H9 (cell line): ENCODE measurements at regions not wholly inside any gene's neighbourhood (a gene's known extent, or its start where the extent isn't known, plus 50 kb on each side); places are given as distances from the start of the nearest gene placed in this dataset.

Source experiments
- DNase-seq: peaks from one replicate; pipeline ENCODE4 v3.0.0-alpha.2; 2017
- H2AFZ ChIP-seq: one replicate; pipeline ENCODE4 v1.6.1; 2013; ENCODE audit warnings: mild to moderate bottlenecking, low read length, control low read depth, moderate library complexity
- H2AK5ac ChIP-seq: 2 replicates; pipeline ENCODE4 v1.6.1; 2013; ENCODE audit warnings: low read length, control low read depth, mixed read lengths; ENCODE audit not compliant: insufficient read length
- H2BK120ac ChIP-seq: one replicate; pipeline ENCODE4 v1.6.1; 2013; ENCODE audit warnings: low read depth, mild to moderate bottlenecking, low read length, control low read depth, inconsistent platforms; ENCODE audit not compliant: poor library complexity, severe bottlenecking
- H2BK12ac ChIP-seq: 2 replicates; pipeline ENCODE4 v1.6.1; 2013; ENCODE audit warnings: low read length, control low read depth, mixed read lengths, low read depth; ENCODE audit not compliant: insufficient read length
- H2BK15ac ChIP-seq: 2 replicates; pipeline ENCODE4 v1.6.1; 2013; ENCODE audit warnings: low read depth, low read length, control low read depth
- H2BK20ac ChIP-seq: one replicate; pipeline ENCODE4 v1.6.1; 2013; ENCODE audit warnings: low read depth, mild to moderate bottlenecking, low read length, control low read depth, inconsistent platforms; ENCODE audit not compliant: poor library complexity, severe bottlenecking
- H2BK5ac ChIP-seq: 2 replicates; pipeline ENCODE4 v1.6.1; 2013; ENCODE audit warnings: low read length, control low read depth, mixed read lengths; ENCODE audit not compliant: insufficient read length
- H3K14ac ChIP-seq: 2 replicates; pipeline ENCODE4 v1.6.1; 2013; ENCODE audit warnings: low read length, control low read depth; ENCODE audit not compliant: insufficient read depth
- H3K18ac ChIP-seq: 2 replicates; pipeline ENCODE4 v1.6.1; 2013; ENCODE audit warnings: low read depth, mild to moderate bottlenecking, mixed read lengths, low read length, control low read depth; ENCODE audit not compliant: insufficient read length
- H3K23ac ChIP-seq: 2 replicates; pipeline ENCODE4 v1.6.1; 2013; ENCODE audit warnings: low read length, control low read depth, mixed read lengths, low read depth; ENCODE audit not compliant: insufficient read length
- H3K23me2 ChIP-seq: 2 replicates; pipeline ENCODE4 v1.6.1; 2013; ENCODE audit warnings: low read depth, mild to moderate bottlenecking, mixed read lengths, low read length, control low read depth; ENCODE audit not compliant: insufficient read length, poor library complexity, severe bottlenecking
- H3K27ac ChIP-seq: 2 replicates; pipeline ENCODE4 v1.5.1; 2013; ENCODE audit warnings: low read length, control low read depth, mixed read lengths, low read depth; ENCODE audit not compliant: insufficient read length
- H3K27me3 ChIP-seq: 2 replicates; pipeline ENCODE4 v1.6.1; 2013; ENCODE audit warnings: low read length, control low read depth, inconsistent platforms; ENCODE audit not compliant: insufficient read depth
- H3K4ac ChIP-seq: 2 replicates; pipeline ENCODE4 v1.6.1; 2013; ENCODE audit warnings: low read depth, mild to moderate bottlenecking, control low read depth, inconsistent platforms, low read length, moderate library complexity
- H3K4me1 ChIP-seq: 2 replicates; pipeline ENCODE4 v1.6.1; 2013; ENCODE audit warnings: low read length, control low read depth, inconsistent platforms; ENCODE audit not compliant: insufficient read depth
- H3K4me2 ChIP-seq: 2 replicates; pipeline ENCODE4 v1.6.1; 2013; ENCODE audit warnings: low read length, control low read depth, mixed read lengths; ENCODE audit not compliant: insufficient read length, insufficient read depth
- H3K56ac ChIP-seq: 2 replicates; pipeline ENCODE4 v1.6.1; 2013; ENCODE audit warnings: low read depth, mild to moderate bottlenecking, mixed read lengths, low read length, control low read depth; ENCODE audit not compliant: insufficient read length
- H3K79me1 ChIP-seq: 2 replicates; pipeline ENCODE4 v1.6.1; 2013; ENCODE audit warnings: low read depth, mild to moderate bottlenecking, moderate library complexity, low read length, control low read depth, inconsistent platforms; ENCODE audit not compliant: insufficient read depth, poor library complexity, severe bottlenecking
- H3K79me2 ChIP-seq: 2 replicates; pipeline ENCODE4 v1.6.1; 2013; ENCODE audit warnings: low read length, control low read depth, inconsistent platforms; ENCODE audit not compliant: insufficient read depth
- H3K9ac ChIP-seq: 2 replicates; pipeline ENCODE4 v1.6.1; 2013; ENCODE audit warnings: low read length, control low read depth, mixed read lengths; ENCODE audit not compliant: insufficient read length; ENCODE audit errors: extremely low read depth
- H3K9me3 ChIP-seq: one replicate; pipeline ENCODE4 v1.6.1; 2013; ENCODE audit warnings: low read depth, low read length, inconsistent platforms; ENCODE audit not compliant: control insufficient read depth
- H3T11ph ChIP-seq: one replicate; pipeline ENCODE4 v1.6.1; 2013; ENCODE audit warnings: mild to moderate bottlenecking, low read length, control low read depth, inconsistent platforms
- H4K20me1 ChIP-seq: one replicate; pipeline ENCODE4 v1.6.1; 2013; ENCODE audit not compliant: control insufficient read depth, insufficient read length, insufficient read depth
- H4K5ac ChIP-seq: 2 replicates; pipeline ENCODE4 v1.6.1; 2013; ENCODE audit warnings: low read depth, mild to moderate bottlenecking, mixed read lengths, low read length, control low read depth; ENCODE audit not compliant: insufficient read length
- H4K8ac ChIP-seq: replicated peaks from 2 replicates; pipeline ENCODE4 v1.6.1; 2013; ENCODE audit warnings: low read length, control low read depth, mixed read lengths, low read depth; ENCODE audit not compliant: insufficient read length
- H4K91ac ChIP-seq: 2 replicates; pipeline ENCODE4 v1.6.1; 2013; ENCODE audit warnings: low read depth, mild to moderate bottlenecking, moderate library complexity, mixed read lengths, low read length, control low read depth; ENCODE audit not compliant: insufficient read length
- H3K27ac Mint-ChIP-seq, 3 experiments: 2 replicates in 2 of 3; 3 replicates in 1 of 3; pipeline ENCODE4 v1.8.0; 2020 to 2021; ENCODE audit warnings: mixed read lengths in 3 of 3, mild to moderate bottlenecking in 1 of 3, moderate library complexity in 1 of 3
- H3K27me3 Mint-ChIP-seq: 2 replicates; pipeline ENCODE4 v1.8.0; 2021; ENCODE audit warnings: low read depth, mild to moderate bottlenecking, moderate library complexity, mixed read lengths
- H3K36me3 Mint-ChIP-seq, 3 experiments: 2 replicates in 2 of 3; 3 replicates in 1 of 3; pipeline ENCODE4 v1.8.0; 2020 to 2021; ENCODE audit warnings: low read depth in 3 of 3, mixed read lengths in 3 of 3; ENCODE audit not compliant: insufficient read depth in 1 of 3
- H3K4me1 Mint-ChIP-seq, 2 experiments: 2 replicates each; pipeline ENCODE4 v1.8.0; 2020; ENCODE audit warnings: mixed read lengths in 2 of 2
- H3K4me3 Mint-ChIP-seq, 2 experiments: 2 replicates in 1 of 2; 3 replicates in 1 of 2; pipeline ENCODE4 v1.8.0; 2020 to 2021; ENCODE audit warnings: mild to moderate bottlenecking in 2 of 2, mixed read lengths in 2 of 2, moderate library complexity in 1 of 2
- H3K9me3 Mint-ChIP-seq, 2 experiments: 2 replicates in 1 of 2; 3 replicates in 1 of 2; pipeline ENCODE4 v1.8.0; 2020; ENCODE audit warnings: mild to moderate bottlenecking in 2 of 2, mixed read lengths in 2 of 2, moderate library complexity in 1 of 2
- CTCF ChIP-seq: fragments of 200-600 bp; sonication (generic); conservative IDR thresholded peaks from 3 replicates; pipeline ENCODE4 v1.8.0; 2021; ENCODE audit warnings: antibody characterized with exemption, mild to moderate bottlenecking
- WGBS: extraction: QIAGEN DNeasy Blood & Tissue Kit; methylation state at CpG from one replicate; pipeline ENCODE4 v1.1.7; 2013; ENCODE audit warnings: missing lambda C conversion rate, low lambda C conversion rate, mixed read lengths; ENCODE audit not compliant: insufficient read length; ENCODE audit errors: extremely low coverage; 5-methylcytosine and 5-hydroxymethylcytosine counted together

GRCh38 chr6:98546376-98546775, 288.0 kb upstream of the POU3F2 start:
- no peak overlapping the region for H2BK120ac ChIP-seq
- H2BK12ac ChIP-seq, result no peak overlapping the region
- H3K9me3 ChIP-seq, result no peaks in the 10 kb centered on the region
- Mint-ChIP-seq H3K9me3 (no peaks in the 10 kb centered on the region), H3K36me3 (no peaks in the 10 kb centered on the region), H3K4me1 (peaks cover 2 to 8% of the 10 kb centered on the region in 2 experiments; a peak in 2 of 4 replicates), H3K27me3 (no peaks in the 10 kb centered on the region), H3K27ac (no peak overlapping the region), H3K4me3 (no peak overlapping the region)
- no peak overlapping the region for H2BK15ac ChIP-seq
- H3T11ph ChIP-seq, result no peak overlapping the region
- no peak overlapping the region for H3K4ac ChIP-seq
- WGBS, result no CpG with 5 or more reads among the region's 2 CpGs
- no peak overlapping the region for H3K4me2 ChIP-seq
- H3K79me2 ChIP-seq, result no peaks in the 10 kb centered on the region
- H3K14ac ChIP-seq, result no peak overlapping the region
- H4K91ac ChIP-seq, result no peak overlapping the region
- no peaks in the 10 kb centered on the region for H3K27me3 ChIP-seq
- DNase-seq, result no peak
- H4K5ac ChIP-seq, result no peak overlapping the region
- no peak overlapping the region for H2AK5ac ChIP-seq
- H4K20me1 ChIP-seq, result no peaks in the 10 kb centered on the region
- H2BK20ac ChIP-seq, result no peak overlapping the region
- no peaks in the 10 kb centered on the region for H3K79me1 ChIP-seq
- H3K27ac ChIP-seq, result no peak overlapping the region
- no peak overlapping the region for H4K8ac ChIP-seq
- TF ChIP-seq CTCF, result no peak
- no peaks in the 10 kb centered on the region for H3K4me1 ChIP-seq
- H3K18ac ChIP-seq, result no peak overlapping the region
- no peak overlapping the region for H3K56ac ChIP-seq
- H2BK5ac ChIP-seq, result no peak overlapping the region
- H3K23me2 ChIP-seq, result no peaks in the 10 kb centered on the region
- no peak overlapping the region for H3K9ac ChIP-seq
- no peak overlapping the region for H2AFZ ChIP-seq
- no peak overlapping the region for H3K23ac ChIP-seq
